Adipocyte (in vitro differentiated cells): ENCODE measurements at regions not wholly inside any gene's neighbourhood (a gene's known extent, or its start where the extent isn't known, plus 50 kb on each side); places are given as distances from the start of the nearest gene placed in this dataset.

ENCODE experiments used
- DNase-seq: peaks from one replicate; pipeline ENCODE4 v3.0.0-alpha.2; 2015; ENCODE audit warnings: low read depth
- H3K27me3 ChIP-seq: replicated peaks from 2 replicates; pipeline ENCODE4 v1.7.0; 2013; ENCODE audit warnings: mild to moderate bottlenecking, low read length, moderate library complexity; ENCODE audit not compliant: control insufficient read depth, insufficient read depth
- H3K36me3 ChIP-seq: 2 replicates; pipeline ENCODE4 v1.7.0; 2013; ENCODE audit warnings: low read length, mild to moderate bottlenecking, moderate library complexity; ENCODE audit not compliant: control insufficient read depth, insufficient read depth, severe bottlenecking
- H3K4me1 ChIP-seq: 2 replicates; pipeline ENCODE4 v1.7.0; 2013; ENCODE audit warnings: mild to moderate bottlenecking, low read length, moderate library complexity; ENCODE audit not compliant: control insufficient read depth, insufficient read depth
- H3K4me3 ChIP-seq: 2 replicates; pipeline ENCODE4 v1.7.0; 2013; ENCODE audit warnings: mild to moderate bottlenecking, low read length, moderate library complexity
- H3K9ac ChIP-seq: 2 replicates; pipeline ENCODE4 v1.7.0; 2013; ENCODE audit warnings: mild to moderate bottlenecking, low read length, moderate library complexity
- H3K9me3 ChIP-seq: 2 replicates; pipeline ENCODE4 v1.7.0; 2013; ENCODE audit warnings: mild to moderate bottlenecking, low read length, moderate library complexity; ENCODE audit not compliant: control insufficient read depth

GRCh38 chr3:59698091-59698490 is 648.3 kb upstream of the CFAP20DC start:
- Histone ChIP-seq H3K4me3 (no peak overlapping the region), H3K9ac (no peak overlapping the region), H3K36me3 (no peaks in the 10 kb centered on the region), H3K27me3 (no peaks in the 10 kb centered on the region), H3K9me3 (peaks cover 3% of the 10 kb centered on the region), H3K4me1 (no peaks in the 10 kb centered on the region)
- DNase-seq: no peak

GRCh38 chr3:59696783-59697182 is 647.0 kb upstream of the CFAP20DC start:
- Histone ChIP-seq H3K27me3 (no peaks in the 10 kb centered on the region), H3K4me3 (no peak overlapping the region), H3K36me3 (no peaks in the 10 kb centered on the region), H3K9me3 (peaks cover 3% of the 10 kb centered on the region), H3K9ac (no peak overlapping the region), H3K4me1 (no peaks in the 10 kb centered on the region)
- no peak for DNase-seq

GRCh38 chr3:59695860-59696259 is 646.0 kb upstream of the CFAP20DC start:
- no peaks in the 10 kb centered on the region for H3K27me3 ChIP-seq
- no peak overlapping the region for H3K9ac ChIP-seq
- no peak for DNase-seq
- no peaks in the 10 kb centered on the region for H3K4me1 ChIP-seq
- peaks cover 3% of the 10 kb centered on the region for H3K9me3 ChIP-seq
- H3K36me3 ChIP-seq: no peaks in the 10 kb centered on the region
- no peak overlapping the region for H3K4me3 ChIP-seq

DNA sequence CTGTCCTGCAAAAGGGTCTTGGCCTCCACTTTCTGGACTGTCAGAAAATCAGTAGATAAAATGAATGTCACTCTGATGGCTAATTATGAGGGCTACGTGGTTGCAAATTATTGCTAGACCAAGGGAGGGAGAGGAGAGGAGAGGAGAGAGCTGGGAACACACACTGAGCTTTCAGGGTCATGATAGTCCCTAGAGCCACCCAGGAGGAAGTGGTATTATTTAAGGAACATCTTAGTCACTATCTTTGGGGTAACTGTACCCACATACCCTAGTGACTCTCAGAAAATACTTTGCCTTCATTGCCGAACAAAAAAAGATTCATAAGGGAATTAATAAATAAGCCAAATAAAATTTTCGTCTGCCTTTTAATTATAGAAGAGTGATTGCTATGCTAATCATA is 642.3 kb upstream of the CFAP20DC start:
- no peak for DNase-seq
- Histone ChIP-seq H3K9ac (no peak overlapping the region), H3K36me3 (no peaks in the 10 kb centered on the region), H3K4me1 (no peaks in the 10 kb centered on the region), H3K27me3 (no peaks in the 10 kb centered on the region), H3K9me3 (peaks cover 3% of the 10 kb centered on the region), H3K4me3 (no peak overlapping the region)

DNA sequence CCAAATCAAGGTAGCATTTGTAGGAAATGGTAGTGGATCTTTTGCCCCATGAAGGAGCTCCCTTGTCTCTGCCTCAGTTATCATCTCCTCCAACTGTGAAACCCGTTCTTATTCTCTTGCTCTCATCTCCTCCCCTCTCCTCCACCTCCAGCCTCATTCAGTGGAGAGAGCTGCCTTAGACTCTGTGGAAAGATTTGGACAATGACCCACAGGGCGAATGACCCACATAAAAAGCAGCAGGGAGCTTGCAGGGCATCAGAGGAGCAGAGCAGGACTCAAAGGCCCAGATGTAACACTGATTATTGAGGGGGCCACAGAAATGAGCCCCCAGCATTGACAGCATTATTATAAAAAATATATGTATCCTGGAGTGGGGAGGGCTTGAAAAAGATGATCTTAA is 641.1 kb upstream of the CFAP20DC start:
- Histone ChIP-seq H3K9ac (no peak overlapping the region), H3K4me3 (no peak overlapping the region), H3K4me1 (no peaks in the 10 kb centered on the region), H3K27me3 (no peaks in the 10 kb centered on the region), H3K9me3 (no peaks in the 10 kb centered on the region), H3K36me3 (no peaks in the 10 kb centered on the region)
- DNase-seq: no peak

DNA sequence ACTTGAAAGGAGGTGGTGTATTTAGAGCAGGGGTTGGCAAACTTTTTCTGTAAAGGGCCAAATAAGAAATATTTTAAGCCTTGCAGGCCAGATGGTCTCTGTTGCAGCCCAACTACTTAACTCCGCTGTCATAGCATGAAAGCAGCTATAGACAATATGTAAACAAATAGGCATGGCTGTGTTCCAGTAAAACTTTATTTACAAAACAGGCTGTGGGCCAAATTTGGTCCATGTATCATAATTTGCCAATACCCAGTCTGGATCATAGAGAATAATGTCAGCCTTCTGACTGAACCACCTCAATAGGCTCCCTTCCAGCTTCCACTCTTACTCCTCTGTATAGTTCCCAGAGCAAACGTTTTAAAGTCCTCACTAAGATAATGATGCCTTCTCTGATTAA is 638.8 kb upstream of the CFAP20DC start:
- Histone ChIP-seq H3K4me1 (no peaks in the 10 kb centered on the region), H3K9me3 (no peaks in the 10 kb centered on the region), H3K4me3 (no peak overlapping the region), H3K36me3 (no peaks in the 10 kb centered on the region), H3K9ac (no peak overlapping the region), H3K27me3 (no peaks in the 10 kb centered on the region)
- no peak for DNase-seq

DNA sequence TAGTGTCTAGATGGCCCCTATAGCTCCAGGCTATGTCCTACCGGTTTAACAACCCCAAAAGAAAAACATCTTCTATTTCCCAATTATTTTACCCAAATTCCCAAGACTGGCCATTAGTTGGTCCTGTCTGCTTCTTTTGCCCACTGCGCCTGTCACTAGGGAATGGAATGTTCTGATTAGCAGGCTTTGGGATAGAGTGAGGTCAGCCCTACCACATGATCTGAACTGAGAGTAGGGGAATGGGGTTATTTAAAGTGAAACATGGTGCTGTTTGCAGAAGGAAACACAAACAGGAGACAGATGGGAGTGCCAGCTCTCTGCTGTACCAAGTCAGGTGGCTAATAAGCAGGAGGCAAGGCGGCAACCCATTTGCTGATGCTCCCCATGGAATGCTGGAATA is 635.6 kb upstream of the CFAP20DC start:
- no peaks in the 10 kb centered on the region for H3K9me3 ChIP-seq

DNA sequence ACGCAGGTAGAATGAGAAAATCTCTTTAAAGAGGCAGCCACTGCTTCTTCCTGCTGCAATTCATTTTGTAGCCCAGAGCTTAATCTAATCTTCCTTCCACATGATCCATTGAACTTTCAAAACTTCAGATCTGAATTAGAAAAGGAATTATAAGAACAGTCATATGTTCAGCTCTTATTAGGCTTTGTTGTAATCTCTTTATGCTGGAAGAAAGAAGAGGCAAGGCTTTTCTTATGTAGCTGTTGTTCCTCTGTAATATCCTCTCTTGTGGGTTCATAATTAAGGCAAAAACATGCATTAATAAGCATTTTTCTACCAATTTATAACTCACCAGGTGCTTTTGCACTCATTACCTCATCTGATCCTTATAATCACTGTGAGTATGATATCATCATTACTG is 634.9 kb upstream of the CFAP20DC start:
- Histone ChIP-seq H3K27me3 (no peaks in the 10 kb centered on the region), H3K4me1 (no peaks in the 10 kb centered on the region), H3K36me3 (no peaks in the 10 kb centered on the region), H3K9ac (no peak overlapping the region), H3K9me3 (no peaks in the 10 kb centered on the region), H3K4me3 (no peak overlapping the region)
- no peak for DNase-seq

More for the DNA sequence above, 635.6 kb upstream of the CFAP20DC start:
- no peaks in the 10 kb centered on the region for H3K27me3 ChIP-seq
- DNase-seq: no peak
- H3K4me1 ChIP-seq: no peaks in the 10 kb centered on the region
- H3K4me3 ChIP-seq: no peak overlapping the region
- H3K9ac ChIP-seq: no peak overlapping the region
- no peaks in the 10 kb centered on the region for H3K36me3 ChIP-seq

DNA sequence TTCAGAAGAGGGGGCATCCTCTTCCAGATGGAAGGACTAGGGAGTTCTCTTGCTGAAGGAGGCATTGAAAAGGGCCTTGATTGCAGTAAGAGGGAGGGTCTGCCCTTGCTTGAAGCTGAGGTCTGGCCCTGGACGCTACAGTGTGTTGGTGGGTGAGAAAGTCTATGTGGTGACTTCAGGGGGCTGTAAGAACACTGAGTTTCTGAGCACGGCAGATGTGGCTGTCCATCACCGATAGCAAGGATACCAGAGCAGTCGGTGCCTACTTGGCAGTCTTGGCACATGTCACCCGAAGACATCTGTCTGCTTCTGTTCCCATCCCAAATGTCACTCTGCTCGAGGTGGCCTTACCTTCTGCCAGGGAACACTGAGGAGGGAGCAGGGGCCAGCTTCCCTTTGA is 631.1 kb upstream of the CFAP20DC start:
- DNase-seq: no peak
- Histone ChIP-seq H3K27me3 (no peaks in the 10 kb centered on the region), H3K36me3 (no peaks in the 10 kb centered on the region), H3K9ac (no peak overlapping the region), H3K4me1 (no peaks in the 10 kb centered on the region), H3K4me3 (no peak overlapping the region), H3K9me3 (no peaks in the 10 kb centered on the region)

DNA sequence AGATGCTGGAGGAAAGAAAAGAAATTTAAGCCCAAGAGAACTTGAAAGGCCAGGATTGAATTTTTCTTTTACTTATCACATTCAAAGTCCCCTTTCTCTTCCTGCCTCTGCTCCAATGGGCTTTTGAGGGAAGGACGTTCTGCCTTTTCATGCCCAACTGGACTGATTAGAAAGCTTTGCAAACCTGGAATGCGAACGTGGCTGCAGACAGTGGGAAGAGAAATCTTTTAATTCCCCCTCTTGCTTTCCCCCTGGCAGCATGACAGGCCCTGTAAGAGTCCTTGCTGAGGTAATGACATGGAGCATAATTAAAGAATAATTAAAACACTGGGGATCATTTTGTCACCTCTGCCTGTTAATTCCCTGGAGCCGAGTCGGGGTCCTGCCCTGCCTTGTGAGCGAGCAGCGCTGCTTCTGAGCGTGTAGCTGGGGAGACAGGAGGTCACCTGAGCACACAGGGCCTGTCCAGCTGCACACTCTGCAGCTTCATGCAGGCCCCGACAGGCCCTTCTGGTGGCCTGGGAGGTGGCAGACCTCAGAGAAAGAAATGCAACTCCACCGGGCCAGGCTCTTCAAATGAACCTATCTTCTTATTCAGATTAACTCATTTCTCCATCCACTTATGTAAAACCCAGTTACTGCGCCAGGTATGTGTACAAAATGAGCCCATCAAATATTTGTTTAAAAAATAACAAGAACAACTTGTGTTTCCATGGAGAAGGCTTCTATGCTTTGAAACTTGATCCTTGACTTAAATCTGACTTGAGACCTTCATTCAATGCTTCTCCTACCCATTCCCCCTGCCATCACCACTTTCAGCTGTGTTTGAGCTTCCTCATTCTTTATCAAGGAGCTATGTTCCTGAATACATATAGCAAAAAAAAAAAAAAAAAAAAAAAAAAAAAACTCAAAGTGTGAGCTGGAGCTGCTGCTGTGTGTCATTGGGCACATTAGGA is 628.2 kb upstream of the CFAP20DC start:
- no peak overlapping the region for H3K4me3 ChIP-seq
- H3K9ac ChIP-seq: no peak overlapping the region
- DNase-seq: no peak
- H3K9me3 ChIP-seq: no peaks in the 10 kb centered on the region
- no peaks in the 10 kb centered on the region for H3K36me3 ChIP-seq
- no peaks in the 10 kb centered on the region for H3K27me3 ChIP-seq
- H3K4me1 ChIP-seq: no peaks in the 10 kb centered on the region

- no peaks in the 10 kb centered on the region for H3K4me1 ChIP-seq
- H3K9me3 ChIP-seq: no peaks in the 10 kb centered on the region
- H3K27me3 ChIP-seq: no peaks in the 10 kb centered on the region
- no peak overlapping the region for H3K4me3 ChIP-seq
- H3K9ac ChIP-seq: no peak overlapping the region
- H3K36me3 ChIP-seq: no peaks in the 10 kb centered on the region
- DNase-seq: no peak
Measured at GRCh38 chr3:59675495-59675894, 625.7 kb upstream of the CFAP20DC start.
